HCT116 (cell line): ENCODE measurements at regions not wholly inside any gene's neighbourhood (a gene's known extent, or its start where the extent isn't known, plus 50 kb on each side); places are given as distances from the start of the nearest gene placed in this dataset.

Source experiments
- ATF3 ChIP-seq: IDR thresholded peaks from 2 replicates; pipeline ENCODE4 v1.6.1; 2012
- CEBPB ChIP-seq: IDR thresholded peaks from 2 replicates; pipeline ENCODE4 v1.6.1; 2012; ENCODE audit warnings: low read depth
- EZH2 ChIP-seq: fragments of 200-600 bp; sonication (generic); IDR thresholded peaks from 2 replicates; pipeline ENCODE4 v1.6.1; 2017; ENCODE audit warnings: antibody characterized with exemption, mixed run types
- EZH2phosphoT487 ChIP-seq: fragments of 200-600 bp; IDR thresholded peaks from 2 replicates; pipeline ENCODE4 v1.6.1; 2018; ENCODE audit warnings: antibody characterized with exemption, borderline replicate concordance
- FOSL1 ChIP-seq: IDR thresholded peaks from 2 replicates; pipeline ENCODE4 v1.6.1; 2012; ENCODE audit warnings: low read depth
- MAX ChIP-seq: IDR thresholded peaks from 2 replicates; pipeline ENCODE4 v1.6.1; 2012
- POLR2A ChIP-seq: IDR thresholded peaks from 2 replicates; pipeline ENCODE4 v1.7.0; 2011; ENCODE audit warnings: borderline replicate concordance; ENCODE audit not compliant: insufficient read depth, insufficient read length; ENCODE audit errors: extremely low read depth
- POLR2AphosphoS5 ChIP-seq: IDR thresholded peaks from 2 replicates; pipeline ENCODE4 v1.6.1; 2011; ENCODE audit warnings: mild to moderate bottlenecking, low read depth, low read length, moderate library complexity
- SP1 ChIP-seq: IDR thresholded peaks from 2 replicates; pipeline ENCODE4 v1.6.1; 2012; ENCODE audit warnings: low read depth
- YY1 ChIP-seq: IDR thresholded peaks from 2 replicates; pipeline ENCODE4 v1.6.1; 2011; ENCODE audit warnings: low read length, low read depth, moderate library complexity, mild to moderate bottlenecking; ENCODE audit not compliant: insufficient replicate concordance; ENCODE audit errors: extremely low read depth
- TF ChIP-seq, protein P1 (sequence below), 3 experiments: fragments of 200-600 bp in 1 of 3; sonication (generic) in 1 of 3; IDR thresholded peaks in 2 of 3; conservative IDR thresholded peaks in 1 of 3; 2 replicates each; pipeline ENCODE4 v1.5.1; 2012 to 2017; ENCODE audit warnings: low read depth in 2 of 3, low read length in 2 of 3, antibody characterized with exemption in 1 of 3, borderline replicate concordance in 1 of 3, control low read depth in 1 of 3, mild to moderate bottlenecking in 1 of 3, mixed read lengths in 1 of 3, mixed run types in 1 of 3, moderate library complexity in 1 of 3; ENCODE audit not compliant: insufficient read depth in 1 of 3

DNA sequence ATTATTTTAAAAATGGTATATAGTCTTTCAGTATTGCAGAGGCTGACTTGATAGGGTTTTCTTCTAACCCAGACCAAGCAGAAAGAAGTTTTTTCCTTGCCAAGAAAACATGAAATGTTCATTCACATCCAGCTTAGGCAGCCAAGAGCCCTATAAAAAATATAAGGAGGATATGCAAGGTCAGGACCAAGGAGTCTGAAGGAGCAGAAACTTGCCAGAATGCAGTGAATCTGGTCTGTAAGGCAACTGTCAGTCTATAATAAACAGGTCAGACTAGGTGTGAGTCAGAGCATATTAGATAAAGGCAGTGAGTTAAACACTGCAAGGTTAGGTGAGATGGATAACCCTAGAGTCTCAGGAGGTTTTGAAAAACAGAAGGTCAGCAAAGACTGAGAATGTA, 645.5 kb downstream of the C12orf50 start:
- no peak for TF ChIP-seq SP1
- TF ChIP-seq POLR2A, result no peak
- no peak for TF ChIP-seq EZH2
- TF ChIP-seq, protein P1, sequence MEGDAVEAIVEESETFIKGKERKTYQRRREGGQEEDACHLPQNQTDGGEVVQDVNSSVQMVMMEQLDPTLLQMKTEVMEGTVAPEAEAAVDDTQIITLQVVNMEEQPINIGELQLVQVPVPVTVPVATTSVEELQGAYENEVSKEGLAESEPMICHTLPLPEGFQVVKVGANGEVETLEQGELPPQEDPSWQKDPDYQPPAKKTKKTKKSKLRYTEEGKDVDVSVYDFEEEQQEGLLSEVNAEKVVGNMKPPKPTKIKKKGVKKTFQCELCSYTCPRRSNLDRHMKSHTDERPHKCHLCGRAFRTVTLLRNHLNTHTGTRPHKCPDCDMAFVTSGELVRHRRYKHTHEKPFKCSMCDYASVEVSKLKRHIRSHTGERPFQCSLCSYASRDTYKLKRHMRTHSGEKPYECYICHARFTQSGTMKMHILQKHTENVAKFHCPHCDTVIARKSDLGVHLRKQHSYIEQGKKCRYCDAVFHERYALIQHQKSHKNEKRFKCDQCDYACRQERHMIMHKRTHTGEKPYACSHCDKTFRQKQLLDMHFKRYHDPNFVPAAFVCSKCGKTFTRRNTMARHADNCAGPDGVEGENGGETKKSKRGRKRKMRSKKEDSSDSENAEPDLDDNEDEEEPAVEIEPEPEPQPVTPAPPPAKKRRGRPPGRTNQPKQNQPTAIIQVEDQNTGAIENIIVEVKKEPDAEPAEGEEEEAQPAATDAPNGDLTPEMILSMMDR (IDR thresholded peaks at IDR 0.05 in 2 of 3, conservative IDR thresholded peaks at IDR 0.05 in 1 of 3; ENCODE audit: borderline replicate concordance in 1 of 3, insufficient read depth in 1 of 3, low read depth in 2 of 3, low read length in 2 of 3), result no peak
- no peak for TF ChIP-seq POLR2AphosphoS5
- no peak for TF ChIP-seq ATF3
- TF ChIP-seq EZH2phosphoT487, result no peak
- peak; percentile 38; the same call in 1 of the 2 replicates for TF ChIP-seq FOSL1
- no peak for TF ChIP-seq MAX
- no peak for TF ChIP-seq YY1
- TF ChIP-seq CEBPB, result no peak
